Activated CD4-positive, CD25-positive, alpha-beta regulatory T cell (primary cell): ENCODE measurements at regions not wholly inside any gene's neighbourhood (a gene's known extent, or its start where the extent isn't known, plus 50 kb on each side); places are given as distances from the start of the nearest gene placed in this dataset.
"Not testable (repeated sequence)": the region's sequence is repeated elsewhere in the genome, so short reads cannot be mapped to it uniquely, and the experiment has no call there.

Experiments
- DNase-seq, 4 experiments: peaks; one replicate each; lab custom pipeline; 2025; lab: John Stamatoyannopoulos, UW

- no peak for DNase-seq
Measured at GRCh38 chr6:53446151-53446550, 97.4 kb upstream of the ELOVL5 start.

- no peak for DNase-seq
Measured at GRCh38 chr6:53441761-53442160, 93.0 kb upstream of the ELOVL5 start.

- DNase-seq: no peak
Measured at GRCh38 chr6:53441035-53441493, 92.3 kb upstream of the ELOVL5 start.

GRCh38 chr6:53440336-53440945, 91.7 kb upstream of the ELOVL5 start:
- DNase-seq: no peak

- DNase-seq: no peak
Measured at GRCh38 chr6:53439556-53439955, 90.8 kb upstream of the ELOVL5 start.

- DNase-seq: no peak
Measured at GRCh38 chr6:53437557-53438202, 88.9 kb upstream of the ELOVL5 start.

GRCh38 chr6:53436526-53437303, 88.0 kb upstream of the ELOVL5 start:
- DNase-seq: no peak

GRCh38 chr6:53433951-53434285, 85.2 kb upstream of the ELOVL5 start:
- DNase-seq: no peak

GRCh38 chr6:53433261-53433950, 84.7 kb upstream of the ELOVL5 start:
- no peak for DNase-seq

- DNase-seq: no peak
Measured at GRCh38 chr6:53432318-53433161, 83.8 kb upstream of the ELOVL5 start.

- no peak for DNase-seq
Measured at GRCh38 chr6:53431704-53432103, 83.0 kb upstream of the ELOVL5 start.

- no peak for DNase-seq
Measured at GRCh38 chr6:53429401-53429800, 80.7 kb upstream of the ELOVL5 start.

- DNase-seq: no peak
Measured at GRCh38 chr6:53428886-53429285, 80.1 kb upstream of the ELOVL5 start.

- DNase-seq: no peak
Measured at GRCh38 chr6:53426667-53427270, 78.0 kb upstream of the ELOVL5 start.

- no peak for DNase-seq
Measured at GRCh38 chr6:53426117-53426516, 77.4 kb upstream of the ELOVL5 start.

GRCh38 chr6:53424976-53425718, 76.4 kb upstream of the ELOVL5 start:
- no peak for DNase-seq

- DNase-seq: no peak
Measured at GRCh38 chr6:53424300-53424699, 75.5 kb upstream of the ELOVL5 start.

- DNase-seq: not testable (repeated sequence)
Measured at GRCh38 chr6:53423560-53423959, 74.8 kb upstream of the ELOVL5 start.

GRCh38 chr6:53419026-53419425, 70.3 kb upstream of the ELOVL5 start:
- no peak for DNase-seq

- DNase-seq: no peak
Measured at GRCh38 chr6:53418288-53418687, 69.5 kb upstream of the ELOVL5 start.

GRCh38 chr6:53417141-53417540, 68.4 kb upstream of the ELOVL5 start:
- DNase-seq: no peak
